HG02759 (cell line): ENCODE measurements at regions not wholly inside any gene's neighbourhood (a gene's known extent, or its start where the extent isn't known, plus 50 kb on each side); places are given as distances from the start of the nearest gene placed in this dataset.
"Not testable (repeated sequence)": the region's sequence is repeated elsewhere in the genome, so short reads cannot be mapped to it uniquely, and the experiment has no call there.

ENCODE experiments used
- ATAC-seq: cut with Tn5 transposase; IDR thresholded peaks from one replicate; pipeline ENCODE4 v1.9.1; 2021; ENCODE audit warnings: mild to moderate bottlenecking, moderate library complexity; ENCODE audit not compliant: unreplicated experiment

DNA sequence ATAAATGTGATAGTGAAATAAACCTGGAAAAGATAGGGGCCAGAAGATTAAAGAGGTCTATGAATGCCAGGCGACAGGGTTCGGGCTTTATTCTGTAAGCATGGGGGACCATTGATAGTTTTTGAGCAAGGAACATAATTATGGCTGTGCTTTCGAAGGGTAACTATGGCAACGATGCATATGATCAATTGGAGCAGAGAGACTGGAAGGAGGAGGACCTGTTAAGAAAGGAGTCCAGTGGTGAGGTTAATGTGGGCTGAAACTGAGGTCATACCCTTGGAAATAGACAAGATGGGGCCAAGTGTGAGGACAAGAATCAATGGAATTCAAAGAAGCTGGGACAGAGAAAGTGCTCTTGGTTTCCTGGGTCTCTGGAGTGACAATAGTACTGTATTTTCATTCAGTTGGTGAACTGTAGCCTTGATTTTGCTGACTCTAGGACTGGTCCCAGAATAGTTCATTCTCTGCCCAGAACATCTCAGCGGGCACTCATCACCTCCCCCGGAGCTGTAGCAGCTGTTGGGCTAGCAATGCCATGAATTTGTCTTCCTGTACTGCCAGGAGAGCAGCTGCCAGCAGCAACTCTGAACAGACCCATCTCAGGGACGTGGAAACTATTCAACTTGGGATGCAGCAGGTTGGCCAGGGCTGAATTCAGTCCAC, 108.4 kb downstream of the SRGAP2 start:
- ATAC-seq, result not testable (repeated sequence)

DNA sequence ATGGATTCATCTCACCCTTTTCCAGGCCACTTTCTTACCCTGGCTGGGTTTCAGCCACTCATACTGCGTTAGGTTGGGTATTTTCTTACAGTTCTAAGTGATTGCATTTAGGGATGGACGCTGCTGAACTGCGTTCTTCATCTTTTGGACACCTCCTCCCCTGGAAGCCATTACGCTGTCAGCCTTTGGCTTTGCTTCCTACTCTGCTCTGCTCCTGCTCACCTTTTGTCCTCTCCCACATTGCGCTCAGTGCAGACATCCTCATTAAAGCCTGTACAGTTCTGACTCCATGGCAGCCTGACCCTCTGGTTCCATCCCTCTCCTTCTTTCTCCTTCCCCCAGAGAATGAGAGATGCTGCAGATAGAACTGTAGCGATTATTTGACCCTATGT, 108.9 kb downstream of the SRGAP2 start:
- not testable (repeated sequence) for ATAC-seq

DNA sequence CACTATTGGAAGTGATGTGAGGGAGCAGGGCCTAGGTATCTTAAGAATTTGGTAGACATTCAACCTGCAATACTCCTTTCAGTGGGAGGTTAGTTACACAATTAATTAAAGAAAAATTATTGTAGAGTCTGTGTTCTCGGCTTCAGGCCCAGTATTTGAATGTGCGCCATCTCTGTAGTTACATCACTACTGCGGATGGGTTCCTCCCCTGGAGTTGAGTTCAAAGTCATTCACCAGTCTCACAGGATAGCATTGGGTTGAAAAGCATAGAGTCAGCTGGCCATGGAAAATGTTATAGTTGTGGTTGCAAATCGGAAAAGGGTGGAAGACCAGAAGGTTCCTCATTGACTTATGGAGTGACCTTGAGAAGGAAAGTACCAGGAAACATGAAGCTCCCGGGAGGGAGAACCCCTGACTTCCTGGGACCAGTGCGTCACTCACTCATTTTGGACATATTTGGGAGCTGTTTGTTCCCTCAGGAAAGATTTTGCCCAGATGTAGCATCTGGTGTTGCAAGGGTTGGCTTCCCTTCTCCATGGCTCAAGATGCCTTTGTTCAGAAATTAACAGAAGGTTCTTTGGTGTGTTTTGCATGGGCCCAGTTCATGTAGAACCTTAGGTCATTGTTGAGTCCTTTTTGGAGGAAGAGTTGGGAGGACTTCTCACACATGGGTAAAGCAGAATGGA, 111.8 kb downstream of the SRGAP2 start:
- not testable (repeated sequence) for ATAC-seq

DNA sequence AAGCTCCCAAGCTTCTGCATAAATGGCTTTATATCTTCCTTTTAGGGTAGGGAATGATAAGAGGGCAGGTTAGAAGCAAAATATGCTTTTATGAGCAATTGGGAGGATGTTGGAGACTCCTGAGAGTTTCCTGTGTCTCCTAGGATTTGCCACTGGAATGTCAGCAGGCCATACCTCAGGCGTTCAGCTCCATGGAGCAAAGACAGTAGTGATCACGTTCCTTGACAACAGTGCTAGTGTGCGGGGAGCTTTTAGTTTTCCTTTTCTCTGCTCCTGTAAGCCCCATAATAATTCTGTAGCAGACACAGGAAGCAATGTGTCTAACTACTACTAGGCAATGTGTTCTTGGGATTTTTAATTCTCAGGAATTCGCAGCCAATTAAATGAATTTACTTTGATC, 113.6 kb downstream of the SRGAP2 start:
- not testable (repeated sequence) for ATAC-seq

GRCh38 chr1:206317878-206318514, 114.7 kb downstream of the SRGAP2 start:
- not testable (repeated sequence) for ATAC-seq

- not testable (repeated sequence) for ATAC-seq
These were observed 116.9 kb downstream of the SRGAP2 start for GRCh38 chr1:206320227-206320626.

DNA sequence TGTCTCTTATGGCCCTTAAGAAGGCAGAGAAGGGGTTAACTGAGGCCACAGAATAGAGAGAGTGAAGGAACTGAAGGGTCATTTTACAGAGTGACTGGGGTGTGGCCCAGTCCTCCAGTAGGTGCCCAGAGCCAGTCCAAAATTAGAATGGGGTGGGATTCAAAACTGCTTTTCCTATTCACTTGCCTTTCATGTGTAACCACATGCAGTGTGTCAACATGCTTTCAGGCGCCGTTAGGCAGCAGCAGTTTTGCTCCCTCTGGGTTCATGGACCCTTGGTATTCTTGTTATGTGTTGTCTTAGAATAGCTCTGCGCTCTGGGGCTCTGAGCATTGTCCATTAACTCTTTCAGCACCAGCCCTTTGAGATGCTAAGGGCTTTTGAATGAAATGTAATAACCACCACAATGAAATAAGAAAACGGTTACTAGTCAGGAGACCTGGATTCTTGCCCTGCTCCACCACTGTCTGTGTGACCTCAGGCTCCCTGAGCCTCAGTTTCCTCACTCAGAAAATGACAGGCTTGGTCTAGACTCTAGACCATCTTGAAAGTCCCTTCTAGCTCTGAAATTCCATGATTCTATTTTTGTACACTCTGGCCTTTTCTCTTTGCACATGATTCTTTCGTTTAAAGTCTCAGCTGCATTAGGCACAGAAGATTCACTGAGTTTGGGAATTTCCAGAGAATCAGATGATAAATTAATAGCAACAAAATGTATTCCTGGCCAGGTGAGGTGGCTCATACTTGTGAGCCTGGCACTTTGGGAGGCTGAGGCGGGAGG, 123.0 kb downstream of the SRGAP2 start:
- not testable (repeated sequence) for ATAC-seq

GRCh38 chr1:206331597-206331996, 128.3 kb downstream of the SRGAP2 start:
- not testable (repeated sequence) for ATAC-seq

DNA sequence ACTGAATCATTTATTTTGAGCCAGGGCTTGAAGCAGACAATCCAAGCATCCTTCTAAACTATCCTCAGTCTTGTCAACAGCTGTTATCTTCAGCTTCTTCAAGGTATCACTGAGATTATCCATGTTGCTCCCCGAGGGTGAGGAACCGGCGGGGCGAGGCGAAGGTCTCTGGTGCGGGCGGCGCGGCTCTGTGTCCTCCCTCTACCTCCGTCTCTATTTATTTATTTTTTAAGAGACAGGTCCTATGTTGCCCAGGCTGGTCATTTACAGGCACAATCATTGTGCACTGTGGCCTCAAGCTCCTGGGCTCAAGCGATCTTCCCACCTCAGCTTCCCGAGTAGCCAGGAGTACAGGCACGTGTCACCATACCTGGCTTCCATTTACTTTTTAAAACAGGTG, 130.0 kb downstream of the SRGAP2 start:
- not testable (repeated sequence) for ATAC-seq

- not testable (repeated sequence) for ATAC-seq
These were observed 130.6 kb downstream of the SRGAP2 start for GRCh38 chr1:206333897-206334296.

DNA sequence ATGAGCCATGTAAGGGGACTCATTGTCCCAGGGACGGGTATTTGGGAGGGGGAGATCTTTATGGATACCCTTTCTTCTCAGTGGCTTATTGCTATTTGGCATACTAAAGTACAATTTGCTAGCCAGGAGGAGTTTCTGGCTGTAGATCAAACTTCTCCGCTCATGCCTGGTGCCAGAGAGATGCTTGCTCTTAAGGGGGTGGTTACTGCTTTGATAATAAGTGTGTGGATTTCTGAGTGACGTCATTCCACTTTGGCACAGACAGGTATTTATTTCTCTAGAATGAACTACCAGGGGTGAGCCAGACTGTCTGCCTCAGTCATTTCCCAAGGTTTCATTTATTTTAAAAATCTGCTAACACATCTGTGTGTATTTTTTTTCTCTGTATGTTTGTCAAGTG, 131.1 kb downstream of the SRGAP2 start:
- not testable (repeated sequence) for ATAC-seq

GRCh38 chr1:206335162-206335561, 131.8 kb downstream of the SRGAP2 start:
- ATAC-seq, result not testable (repeated sequence)

- ATAC-seq, result not testable (repeated sequence)
These were observed 132.8 kb downstream of the SRGAP2 start for GRCh38 chr1:206335875-206336846.

DNA sequence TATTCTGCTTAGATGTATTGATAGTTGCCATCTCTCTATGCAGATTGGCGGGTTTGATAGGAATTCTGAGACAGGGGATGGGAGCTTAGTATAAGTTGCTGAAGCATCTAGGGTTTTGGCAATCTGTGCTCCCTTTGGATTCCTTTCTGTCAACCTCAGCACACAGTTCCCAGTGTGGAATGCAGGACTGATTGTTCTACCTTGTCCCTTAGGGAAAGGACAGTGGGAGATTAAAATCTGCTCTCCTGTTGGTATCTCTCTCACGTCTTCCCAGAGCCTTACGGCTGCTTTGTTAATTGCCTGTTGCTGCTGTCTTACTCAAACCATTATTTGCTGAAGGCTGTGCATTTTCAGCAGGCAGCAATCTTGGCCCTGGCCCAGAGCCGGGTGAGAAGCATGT, 133.3 kb upstream of the IKBKE start:
- not testable (repeated sequence) for ATAC-seq

DNA sequence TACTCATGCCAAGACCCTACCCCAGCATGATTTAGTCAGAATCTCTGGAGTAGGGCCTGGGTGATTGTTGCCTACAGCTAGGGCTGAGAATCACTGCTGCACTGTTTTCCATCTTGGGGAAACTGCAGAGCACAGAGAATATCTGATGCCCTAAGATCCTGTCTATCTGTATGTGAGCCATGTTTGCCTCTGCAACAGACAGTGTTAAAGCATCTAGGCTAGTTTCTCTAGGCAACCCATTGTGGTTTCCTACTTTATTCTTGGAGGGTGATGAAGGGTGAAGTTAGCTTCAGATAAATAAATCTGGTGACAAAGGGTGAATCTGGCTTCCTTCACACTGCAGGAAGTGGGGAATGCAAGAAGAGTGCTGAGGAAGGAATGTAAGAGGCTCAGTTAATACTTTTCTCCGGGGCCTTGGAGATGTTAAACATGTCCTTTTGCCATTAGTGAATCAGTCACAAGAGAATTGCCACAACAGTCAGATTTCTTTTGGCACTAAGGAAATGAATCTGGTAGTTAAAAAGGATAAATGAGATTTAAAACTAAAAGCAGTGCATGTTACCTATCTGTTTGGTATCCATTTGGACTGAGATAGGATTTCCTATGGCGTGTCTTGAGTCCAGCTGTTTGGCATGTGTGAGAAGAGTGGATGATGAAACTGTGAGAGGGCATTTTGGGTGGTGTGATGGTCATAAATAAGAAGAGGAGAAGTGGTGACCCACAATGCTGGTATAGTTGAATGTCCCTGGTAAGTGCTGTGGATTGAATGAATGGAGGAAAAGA, 119.6 kb upstream of the IKBKE start:
- ATAC-seq, result not testable (repeated sequence)

DNA sequence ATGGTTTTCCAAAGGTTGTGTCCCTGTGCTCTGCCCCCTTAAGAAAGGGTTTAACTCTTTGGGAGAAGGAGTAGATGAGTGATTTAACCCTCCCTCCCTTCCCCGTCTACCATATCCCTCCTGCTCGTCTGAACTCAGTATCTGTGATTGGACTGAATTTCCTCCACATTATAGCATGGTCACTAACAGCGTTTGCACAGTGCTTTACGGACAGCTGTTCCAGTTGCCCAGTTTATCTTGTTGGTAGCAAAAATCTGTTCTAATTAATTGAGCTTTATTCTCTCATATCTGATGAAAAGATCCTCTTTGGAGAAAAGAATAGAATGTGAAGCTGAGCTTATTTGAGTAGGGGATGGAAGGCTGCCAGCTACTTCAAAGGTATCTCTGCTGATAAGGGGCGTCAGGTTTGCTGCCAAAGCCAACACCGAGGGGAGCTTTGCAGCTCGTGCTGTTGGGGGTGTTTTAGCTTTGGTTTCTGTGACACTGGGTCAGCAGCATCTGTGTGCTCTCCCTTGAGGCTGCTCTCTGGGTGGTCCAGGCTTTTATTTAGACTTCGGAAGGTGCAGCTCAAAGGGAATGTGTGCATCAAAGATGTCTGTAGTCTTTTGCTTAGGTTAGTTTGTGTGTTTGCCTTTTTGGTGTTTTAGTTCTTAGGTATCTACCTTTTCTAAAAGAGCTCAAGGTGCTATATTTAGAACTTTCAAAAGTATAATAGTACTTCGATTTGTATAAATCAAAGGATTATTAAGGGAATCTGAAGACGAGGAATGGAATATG, 118.8 kb upstream of the IKBKE start:
- ATAC-seq, result not testable (repeated sequence)

GRCh38 chr1:206356310-206356709, 114.0 kb upstream of the IKBKE start:
- peak; percentile 64 for ATAC-seq

DNA sequence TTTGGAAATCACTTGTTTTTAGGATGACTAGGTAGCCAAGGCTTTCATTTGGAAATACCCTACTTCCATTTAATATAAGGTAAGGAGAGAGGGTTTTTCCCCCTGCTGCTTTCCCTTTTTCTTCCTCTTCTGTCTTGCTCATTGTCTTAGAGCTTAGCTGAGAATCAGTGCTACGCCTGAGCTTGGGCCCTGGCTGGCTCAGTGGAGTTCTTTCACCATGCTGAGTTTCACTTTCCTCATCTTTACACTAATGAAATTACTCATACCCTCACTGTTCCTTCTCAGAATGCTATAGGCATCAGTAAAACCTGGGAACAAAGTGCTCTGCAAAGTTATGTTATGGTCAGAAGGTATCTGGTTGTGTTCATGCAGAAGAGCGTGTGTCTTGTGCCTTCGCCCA, 112.3 kb upstream of the IKBKE start:
- ATAC-seq, result not testable (repeated sequence)
